AML-193 (cell line): ENCODE measurements at regions not wholly inside any gene's neighbourhood (a gene's known extent, or its start where the extent isn't known, plus 50 kb on each side); places are given as distances from the start of the nearest gene placed in this dataset.

Experiments
- DNase-seq, 2 experiments: peaks; one replicate each; lab custom pipeline; 2025; lab: John Stamatoyannopoulos, UW

DNA sequence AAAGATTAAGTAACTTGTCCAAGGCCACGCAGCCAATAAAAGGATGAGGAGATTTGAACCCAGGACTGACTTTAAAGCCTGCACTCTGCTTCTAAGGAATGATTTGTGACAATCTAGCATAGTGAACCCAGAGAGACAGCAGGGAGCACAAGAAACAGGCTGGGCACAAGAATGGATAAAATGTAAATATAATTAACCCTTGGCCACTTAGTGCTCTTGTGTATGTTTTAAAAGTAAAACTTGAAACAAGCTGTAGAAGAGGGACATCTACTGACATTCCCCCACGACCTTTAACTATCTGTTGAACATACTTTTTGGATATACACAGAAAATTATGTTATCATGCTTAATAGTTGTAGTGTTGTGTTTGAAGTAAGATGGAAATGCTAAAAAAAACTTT is 141.9 kb upstream of the PMFBP1 start:
- no peak for DNase-seq

GRCh38 chr16:72312828-72313227 is 140.9 kb upstream of the PMFBP1 start:
- no peak for DNase-seq

GRCh38 chr16:72311426-72311825 is 139.5 kb upstream of the PMFBP1 start:
- DNase-seq = no peak

DNA sequence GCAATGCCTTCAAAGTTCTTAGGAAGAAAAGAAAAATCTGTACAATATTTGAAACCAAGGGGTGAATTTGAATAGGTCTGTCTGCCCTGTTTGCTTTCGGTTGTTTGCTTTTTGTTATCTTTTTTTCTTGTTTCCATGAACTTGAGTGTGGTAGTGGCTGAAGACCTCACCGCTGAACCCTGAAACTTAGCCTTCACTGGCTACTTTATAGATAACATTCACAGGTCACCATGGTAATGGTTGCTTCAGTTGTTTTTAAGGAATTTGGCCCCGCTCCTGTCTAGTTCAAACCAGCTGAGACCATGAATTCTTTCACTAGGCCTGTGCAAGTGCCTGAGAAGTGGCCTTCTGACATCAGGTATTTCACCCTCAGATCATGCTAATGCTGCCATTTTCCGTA is 137.0 kb upstream of the PMFBP1 start:
- DNase-seq = no peak

DNA sequence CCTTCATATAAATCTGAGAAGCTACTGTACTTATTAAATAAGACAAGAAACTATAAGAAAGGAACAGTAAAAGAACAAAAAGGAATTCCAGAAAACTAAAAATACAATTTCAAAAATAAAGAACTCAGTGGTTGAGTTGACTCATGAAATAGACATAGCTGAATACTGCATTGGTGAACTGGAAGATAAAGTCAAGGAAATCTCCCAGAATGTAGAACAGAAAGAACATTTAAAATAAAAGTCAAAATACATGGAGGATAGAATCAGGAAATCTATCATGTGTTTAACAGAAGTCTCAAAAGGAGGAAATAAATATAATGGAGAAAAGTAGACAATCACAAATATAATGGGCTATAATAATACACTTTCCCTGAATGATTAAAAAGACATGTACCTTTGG is 136.4 kb upstream of the PMFBP1 start:
- DNase-seq = no peak

- DNase-seq = no peak
Measured at GRCh38 chr16:72302332-72302731, 130.4 kb upstream of the PMFBP1 start.

DNA sequence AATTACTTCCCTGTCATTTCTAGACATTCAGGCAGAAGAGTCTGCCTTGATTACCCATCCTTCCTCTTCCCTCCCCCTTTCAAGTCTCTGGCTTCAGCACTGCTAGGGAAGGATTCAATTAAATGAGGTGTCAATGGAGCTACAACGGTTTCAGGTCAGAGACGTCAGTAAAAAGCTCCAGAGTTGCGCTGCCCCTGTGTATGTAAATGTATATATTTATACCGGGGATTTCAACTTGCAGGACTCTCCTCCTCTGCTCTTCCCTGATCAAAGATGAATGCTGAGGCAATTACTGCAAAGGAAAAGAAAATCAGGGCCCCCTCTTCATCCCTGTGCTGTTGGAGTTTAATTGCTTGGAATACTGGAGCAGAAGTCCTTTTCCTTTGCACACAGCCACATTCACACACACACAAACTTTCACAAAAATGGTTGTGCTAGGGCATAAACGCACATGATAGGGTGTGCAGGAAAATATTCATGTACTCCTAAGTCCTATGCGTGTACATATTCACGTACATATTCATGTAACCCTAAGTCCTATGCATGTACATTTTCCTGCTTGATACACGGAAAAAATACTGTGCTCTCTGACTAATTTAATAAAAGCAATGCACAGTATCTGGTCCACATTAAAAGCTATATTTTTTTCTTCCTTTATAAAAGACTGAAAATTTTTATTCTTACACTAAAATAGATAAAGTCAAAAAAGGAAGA is 129.7 kb upstream of the PMFBP1 start:
- no peak for DNase-seq

DNA sequence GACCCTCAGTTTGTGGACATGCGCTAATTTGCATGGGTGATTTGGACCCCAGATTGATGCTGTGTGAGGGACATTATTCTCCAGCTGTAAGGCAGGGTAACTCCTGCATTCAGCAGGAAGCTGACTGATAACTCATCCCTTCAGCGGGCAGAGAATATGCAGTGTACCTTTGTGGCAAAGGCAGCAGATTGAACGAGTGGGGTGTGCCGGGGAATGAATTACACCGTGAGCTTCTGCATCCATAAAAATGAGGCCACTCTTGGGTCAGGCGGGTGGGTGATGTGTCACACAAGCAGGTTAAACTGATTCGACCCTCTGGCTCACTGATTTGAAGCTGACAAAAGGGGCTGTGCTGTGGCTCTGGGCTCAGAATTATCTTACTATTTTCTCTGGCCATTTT is 128.9 kb upstream of the PMFBP1 start:
- DNase-seq = no peak

- no peak for DNase-seq
Measured at GRCh38 chr16:72299684-72300243, 127.8 kb upstream of the PMFBP1 start.

GRCh38 chr16:72298961-72299360 is 127.0 kb upstream of the PMFBP1 start:
- DNase-seq = no peak

GRCh38 chr16:72295914-72296313 is 124.0 kb upstream of the PMFBP1 start:
- no peak for DNase-seq

- DNase-seq = no peak
Measured at GRCh38 chr16:72291531-72291981, 119.6 kb upstream of the PMFBP1 start.

DNA sequence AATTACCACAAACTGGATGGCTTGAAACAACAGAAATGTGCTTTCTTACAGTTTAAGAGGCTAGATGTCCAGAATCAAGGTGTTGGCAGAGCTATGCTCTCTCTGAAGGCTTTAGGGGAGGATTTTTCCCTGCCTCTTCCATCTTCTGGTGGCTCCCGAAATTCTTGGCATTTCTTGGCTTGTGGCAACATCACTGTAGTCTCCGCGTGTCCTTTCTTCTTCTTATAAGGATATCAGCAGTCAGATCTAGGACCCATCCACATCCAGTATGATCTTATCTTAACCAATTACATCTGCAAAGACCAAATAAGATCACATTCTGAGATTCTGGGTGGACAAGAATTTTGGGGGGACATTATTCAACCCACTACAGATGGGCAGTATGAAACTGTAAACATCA is 119.2 kb upstream of the PMFBP1 start:
- no peak for DNase-seq

GRCh38 chr16:72287649-72288048 is 115.7 kb upstream of the PMFBP1 start:
- no peak for DNase-seq

- no peak for DNase-seq
Measured at GRCh38 chr16:72286936-72287620, 115.1 kb upstream of the PMFBP1 start.

DNA sequence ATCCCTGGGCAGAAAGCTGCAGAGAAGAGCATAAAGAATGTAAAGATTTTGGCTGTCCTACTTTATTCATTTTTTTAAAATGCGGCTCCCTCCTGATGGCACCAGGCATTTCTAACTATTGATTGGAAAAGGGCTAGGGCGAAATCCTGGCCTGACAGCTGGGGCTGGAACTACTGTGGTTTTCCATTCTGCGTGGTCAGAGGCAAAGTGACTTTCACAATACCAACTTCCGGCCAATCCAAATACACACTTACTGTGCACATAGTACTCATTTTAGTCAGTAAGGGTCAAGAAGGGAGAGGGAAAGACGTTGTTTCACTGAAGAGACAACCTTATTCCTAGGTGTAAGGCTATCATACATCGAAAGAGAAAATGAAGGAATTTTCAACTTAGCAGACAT is 113.8 kb upstream of the PMFBP1 start:
- no peak for DNase-seq

DNA sequence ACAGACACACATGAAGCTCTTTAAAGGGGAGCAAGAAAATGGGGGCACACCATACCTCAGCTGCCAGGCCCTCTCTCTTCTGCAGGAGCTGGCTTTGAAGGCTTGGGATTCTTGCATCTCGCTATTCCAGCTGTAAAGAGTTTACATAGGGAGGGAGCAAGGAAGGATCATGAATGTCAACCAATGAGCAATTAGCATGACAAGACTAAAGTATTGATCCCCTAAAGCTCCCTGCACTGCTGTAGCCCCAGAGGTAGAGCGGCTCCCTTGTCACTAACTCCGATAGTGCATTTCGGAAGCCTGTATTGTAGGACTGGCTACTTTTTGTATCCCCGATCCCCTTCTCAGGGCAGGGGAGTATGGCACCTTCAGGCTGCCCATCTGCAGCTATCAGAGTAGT is 113.4 kb upstream of the PMFBP1 start:
- no peak for DNase-seq

DNA sequence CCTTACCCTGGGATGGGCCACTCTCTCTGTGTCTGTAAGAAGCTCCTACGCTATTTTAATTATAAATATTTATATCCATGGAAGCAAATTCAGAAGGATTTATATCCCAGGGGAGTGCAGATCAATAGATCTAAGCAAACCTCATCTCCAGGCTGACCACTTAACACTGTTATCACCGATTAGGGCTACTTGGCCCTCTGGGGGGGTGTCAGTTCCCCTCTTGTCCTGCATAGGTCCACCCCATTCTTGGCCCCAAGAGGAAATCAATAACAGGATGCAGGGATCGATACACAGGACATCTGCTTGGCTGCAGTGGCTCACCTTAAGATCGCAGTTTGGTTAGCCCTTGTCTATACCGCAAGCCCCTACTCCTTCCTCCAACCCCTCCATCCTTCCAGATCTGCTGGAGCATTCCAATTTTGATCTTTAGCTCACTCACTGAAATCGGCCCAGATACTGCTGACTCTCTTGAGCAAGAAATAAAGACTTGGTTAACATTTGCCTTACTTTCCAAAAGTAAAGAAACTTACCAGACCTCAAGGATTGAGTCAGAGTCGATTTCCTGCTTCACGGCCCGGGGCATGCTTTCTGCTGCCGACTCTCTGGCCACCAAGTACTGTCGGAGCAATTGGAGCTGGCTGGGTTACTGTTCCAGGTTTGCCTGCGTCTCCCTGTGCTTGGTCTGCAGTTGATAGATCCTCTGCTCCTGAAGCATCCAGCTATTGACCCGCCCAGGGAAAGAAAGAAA is 112.3 kb upstream of the PMFBP1 start:
- DNase-seq = no peak

GRCh38 chr16:72282362-72282761 is 110.4 kb upstream of the PMFBP1 start:
- no peak for DNase-seq

GRCh38 chr16:72278301-72278700 is 106.3 kb upstream of the PMFBP1 start:
- DNase-seq = no peak

GRCh38 chr16:72277749-72278148 is 105.8 kb upstream of the PMFBP1 start:
- no peak for DNase-seq

DNA sequence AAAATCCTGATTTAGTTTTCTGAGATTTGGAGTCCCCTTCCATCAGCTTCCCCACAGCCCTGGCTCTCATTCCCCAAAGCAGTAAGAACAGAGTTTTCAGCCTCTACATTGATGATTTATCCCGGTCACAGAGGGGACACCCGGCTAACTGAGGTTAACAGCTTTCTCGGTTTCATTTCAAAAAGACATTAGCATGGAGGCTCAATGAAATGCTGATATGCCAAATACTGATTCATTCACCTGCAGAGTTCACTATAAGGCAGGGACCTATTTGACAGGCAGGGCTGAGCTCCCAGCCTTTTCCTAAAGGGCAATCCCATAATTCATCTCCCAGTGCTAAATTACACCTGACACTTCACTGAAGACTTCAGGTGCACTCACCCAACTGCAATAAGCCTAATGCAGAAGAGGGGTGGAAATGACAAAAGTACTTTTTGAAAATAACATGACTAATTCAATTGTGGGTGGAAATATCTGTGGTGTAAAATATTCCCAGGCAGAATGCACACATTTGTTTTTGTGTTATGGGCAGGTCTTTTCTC is 99.8 kb upstream of the PMFBP1 start:
- DNase-seq = no peak
